ENCODE measurements at regions not wholly inside any gene's neighbourhood (a gene's known extent, or its start where the extent isn't known, plus 50 kb on each side); places are given as distances from the start of the nearest gene placed in this dataset.

- Histone ChIP-seq H3K4me2 (no peak overlapping the region), H3K9me3 (ENCODE audit: low read depth) (no peaks in the 10 kb centered on the region), H3F3A (ENCODE audit: low read depth) (no peaks in the 10 kb centered on the region), H3K4me3 (no peak overlapping the region), H2AFZ (replicated peaks) (no peak overlapping the region), H3K27me3 (no peaks in the 10 kb centered on the region), H3K27ac (no peak overlapping the region), H3K36me3 (no peaks in the 10 kb centered on the region), H3K79me2 (ENCODE audit: low read depth) (no peaks in the 10 kb centered on the region), H4K20me1 (ENCODE audit: low read depth) (no peaks in the 10 kb centered on the region), H3K4me1 (no peaks in the 10 kb centered on the region), H3K9ac (no peak overlapping the region)
- TF ChIP-seq EZH2phosphoT487 (IDR thresholded peaks at IDR 0.05) (no peak), CTCF (IDR thresholded peaks at IDR 0.05) (no peak), EZH2 (IDR thresholded peaks at IDR 0.05) (no peak)
- Mint-ChIP-seq H3K36me3 (no peaks in the 10 kb centered on the region), H3K9me3 (no peaks in the 10 kb centered on the region), H3K4me1 (no peaks in the 10 kb centered on the region), H3K4me3 (no peak overlapping the region), H3K27me3 (ENCODE audit: insufficient read depth, low read depth) (peaks cover 2% of the 10 kb centered on the region), H3K27ac (no peak overlapping the region)
- DNase-seq (ENCODE audit: low spot score): no peak
Observed at GRCh38 chr18:55084550-55084949, 125.3 kb upstream of the CCDC68 start.

- H3K4me1 Mint-ChIP-seq: peaks cover 8% of the 10 kb centered on the region
- H3K79me2 ChIP-seq (ENCODE audit: low read depth): no peaks in the 10 kb centered on the region
- H3K4me1 ChIP-seq: no peaks in the 10 kb centered on the region
- no peaks in the 10 kb centered on the region for H3K9me3 Mint-ChIP-seq
- no peak overlapping the region for H3K9ac ChIP-seq
- H4K20me1 ChIP-seq (ENCODE audit: low read depth): no peaks in the 10 kb centered on the region
- TF ChIP-seq EZH2phosphoT487 (IDR thresholded peaks at IDR 0.05): no peak
- TF ChIP-seq EZH2 (IDR thresholded peaks at IDR 0.05): no peak
- no peak for TF ChIP-seq CTCF (IDR thresholded peaks at IDR 0.05)
- H3K27ac ChIP-seq: no peak overlapping the region
- no peaks in the 10 kb centered on the region for H3K9me3 ChIP-seq (ENCODE audit: low read depth)
- H3K27me3 ChIP-seq: no peaks in the 10 kb centered on the region
- H3K4me2 ChIP-seq: no peak overlapping the region
- no peak overlapping the region for H3K4me3 ChIP-seq
- no peaks in the 10 kb centered on the region for H3K36me3 ChIP-seq
- H3K36me3 Mint-ChIP-seq: no peaks in the 10 kb centered on the region
- no peak for DNase-seq (ENCODE audit: low spot score)
- no peak overlapping the region for H3K4me3 Mint-ChIP-seq
- peaks cover 2% of the 10 kb centered on the region for H3K27me3 Mint-ChIP-seq (ENCODE audit: insufficient read depth, low read depth)
- no peaks in the 10 kb centered on the region for H3F3A ChIP-seq (ENCODE audit: low read depth)
- no peak overlapping the region for H2AFZ ChIP-seq (replicated peaks)
- H3K27ac Mint-ChIP-seq: no peak overlapping the region
Observed at GRCh38 chr18:55083461-55083860, 124.2 kb upstream of the CCDC68 start.

GRCh38 chr18:55079481-55080355 is 120.5 kb upstream of the CCDC68 start:
- Histone ChIP-seq H3F3A (ENCODE audit: low read depth) (no peaks in the 10 kb centered on the region), H3K9me3 (ENCODE audit: low read depth) (no peaks in the 10 kb centered on the region), H3K4me1 (no peaks in the 10 kb centered on the region), H3K9ac (no peak overlapping the region), H4K20me1 (ENCODE audit: low read depth) (no peaks in the 10 kb centered on the region), H3K4me2 (no peak overlapping the region), H2AFZ (replicated peaks) (no peak overlapping the region), H3K27me3 (no peaks in the 10 kb centered on the region), H3K4me3 (no peak overlapping the region), H3K79me2 (ENCODE audit: low read depth) (no peaks in the 10 kb centered on the region), H3K27ac (no peak overlapping the region), H3K36me3 (no peaks in the 10 kb centered on the region)
- Mint-ChIP-seq H3K27me3 (ENCODE audit: insufficient read depth, low read depth) (peaks cover 2% of the 10 kb centered on the region), H3K36me3 (no peaks in the 10 kb centered on the region), H3K27ac (no peak overlapping the region), H3K4me3 (no peak overlapping the region), H3K4me1 (peaks cover 12% of the 10 kb centered on the region), H3K9me3 (no peaks in the 10 kb centered on the region)
- no peak for DNase-seq (ENCODE audit: low spot score)
- TF ChIP-seq EZH2phosphoT487 (IDR thresholded peaks at IDR 0.05) (no peak), EZH2 (IDR thresholded peaks at IDR 0.05) (no peak), CTCF (IDR thresholded peaks at IDR 0.05) (no peak)

All from neural progenitor cell (in vitro differentiated cells).